ENCODE measurements at regions not wholly inside any gene's neighbourhood (a gene's known extent, or its start where the extent isn't known, plus 50 kb on each side); places are given as distances from the start of the nearest gene placed in this dataset.

DNA sequence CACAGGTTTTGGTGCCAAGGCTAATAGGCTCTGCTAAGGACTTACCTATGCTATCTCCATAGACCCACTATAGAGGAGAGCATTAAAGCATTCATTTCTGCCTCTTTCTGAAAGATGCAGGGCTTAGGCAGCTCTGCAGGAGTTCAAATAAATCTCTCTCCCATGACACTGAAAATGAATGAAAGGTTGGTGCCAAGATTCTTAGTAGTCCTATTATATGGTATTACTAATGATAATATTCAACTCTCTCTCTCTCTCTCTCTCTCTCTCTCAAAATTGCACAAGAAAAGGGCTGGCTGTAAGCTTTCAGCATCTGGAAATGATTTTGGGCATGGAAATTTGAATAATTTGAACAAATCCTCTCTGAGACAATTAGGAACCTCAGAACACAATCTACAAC, 433.7 kb downstream of the MBD2 start:
- no TSS peak for BruUV-seq (replicated peaks)
- intact Hi-C loops (cut with micrococcal nuclease; ENCODE audit: unreplicated experiment): no loop called here
- POLR2A ChIA-PET: no interaction called here
- H4K20me1 ChIP-seq (ENCODE audit: insufficient read depth, low read length): no peaks in the 10 kb centered on the region
- H3K27ac ChIP-seq (ENCODE audit: extremely low read length, insufficient read depth, low read length): no peak overlapping the region
- no peak overlapping the region for H3K4me3 ChIP-seq (replicated peaks in 1 of 3; ENCODE audit: insufficient read depth in 1 of 3, low read depth in 2 of 3, low read length in 3 of 3)
- CTCF ChIA-PET (ENCODE audit: low intra/inter-chr PET ratio, low total read pairs): no interaction called here
- H3K9me3 ChIP-seq (ENCODE audit: low read length): peaks cover 5% of the 10 kb centered on the region; the same call in 1 of the 2 replicates
- H3K27me3 ChIP-seq (ENCODE audit: control insufficient read depth in 1 of 2, insufficient read depth in 2 of 2, low read length in 2 of 2): no peaks in the 10 kb centered on the region
- no peak overlapping the region for H3K9ac ChIP-seq (ENCODE audit: insufficient read depth, low read depth, low read length)
- in situ Hi-C loops (cut with HindIII; ENCODE audit: extremely low pct_ligation_motif_present, low pct_unique_long_range_greater_than_20kb): no loop called here
- FAIRE-seq (no peak), ATAC-seq (no peak), DNase-seq (ENCODE audit: low spot score) (no peak)
- no peaks in the 10 kb centered on the region for H3K79me2 ChIP-seq (ENCODE audit: insufficient read depth, low read length)
- H3K4me1 ChIP-seq (ENCODE audit: insufficient read depth, low read length): no peaks in the 10 kb centered on the region
- TF ChIP-seq, protein P1, sequence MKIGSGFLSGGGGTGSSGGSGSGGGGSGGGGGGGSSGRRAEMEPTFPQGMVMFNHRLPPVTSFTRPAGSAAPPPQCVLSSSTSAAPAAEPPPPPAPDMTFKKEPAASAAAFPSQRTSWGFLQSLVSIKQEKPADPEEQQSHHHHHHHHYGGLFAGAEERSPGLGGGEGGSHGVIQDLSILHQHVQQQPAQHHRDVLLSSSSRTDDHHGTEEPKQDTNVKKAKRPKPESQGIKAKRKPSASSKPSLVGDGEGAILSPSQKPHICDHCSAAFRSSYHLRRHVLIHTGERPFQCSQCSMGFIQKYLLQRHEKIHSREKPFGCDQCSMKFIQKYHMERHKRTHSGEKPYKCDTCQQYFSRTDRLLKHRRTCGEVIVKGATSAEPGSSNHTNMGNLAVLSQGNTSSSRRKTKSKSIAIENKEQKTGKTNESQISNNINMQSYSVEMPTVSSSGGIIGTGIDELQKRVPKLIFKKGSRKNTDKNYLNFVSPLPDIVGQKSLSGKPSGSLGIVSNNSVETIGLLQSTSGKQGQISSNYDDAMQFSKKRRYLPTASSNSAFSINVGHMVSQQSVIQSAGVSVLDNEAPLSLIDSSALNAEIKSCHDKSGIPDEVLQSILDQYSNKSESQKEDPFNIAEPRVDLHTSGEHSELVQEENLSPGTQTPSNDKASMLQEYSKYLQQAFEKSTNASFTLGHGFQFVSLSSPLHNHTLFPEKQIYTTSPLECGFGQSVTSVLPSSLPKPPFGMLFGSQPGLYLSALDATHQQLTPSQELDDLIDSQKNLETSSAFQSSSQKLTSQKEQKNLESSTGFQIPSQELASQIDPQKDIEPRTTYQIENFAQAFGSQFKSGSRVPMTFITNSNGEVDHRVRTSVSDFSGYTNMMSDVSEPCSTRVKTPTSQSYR (CRISPR knock-in tag; IDR thresholded peaks at IDR 0.05; ENCODE audit: borderline replicate concordance): no peak
- TF ChIP-seq ZSCAN29 (CRISPR knock-in tag; conservative IDR thresholded peaks at IDR 0.05) (no peak), GATAD2A (CRISPR knock-in tag; IDR thresholded peaks at IDR 0.05) (no peak)
- no peak overlapping the region for H2AFZ ChIP-seq (ENCODE audit: low read length)
- H3K36me3 ChIP-seq (replicated peaks in 1 of 2; ENCODE audit: control insufficient read depth in 1 of 2, insufficient read depth in 2 of 2, low read length in 2 of 2): no peaks in the 10 kb centered on the region
- H3K4me2 ChIP-seq (ENCODE audit: low read depth, low read length): no peak overlapping the region

DNA sequence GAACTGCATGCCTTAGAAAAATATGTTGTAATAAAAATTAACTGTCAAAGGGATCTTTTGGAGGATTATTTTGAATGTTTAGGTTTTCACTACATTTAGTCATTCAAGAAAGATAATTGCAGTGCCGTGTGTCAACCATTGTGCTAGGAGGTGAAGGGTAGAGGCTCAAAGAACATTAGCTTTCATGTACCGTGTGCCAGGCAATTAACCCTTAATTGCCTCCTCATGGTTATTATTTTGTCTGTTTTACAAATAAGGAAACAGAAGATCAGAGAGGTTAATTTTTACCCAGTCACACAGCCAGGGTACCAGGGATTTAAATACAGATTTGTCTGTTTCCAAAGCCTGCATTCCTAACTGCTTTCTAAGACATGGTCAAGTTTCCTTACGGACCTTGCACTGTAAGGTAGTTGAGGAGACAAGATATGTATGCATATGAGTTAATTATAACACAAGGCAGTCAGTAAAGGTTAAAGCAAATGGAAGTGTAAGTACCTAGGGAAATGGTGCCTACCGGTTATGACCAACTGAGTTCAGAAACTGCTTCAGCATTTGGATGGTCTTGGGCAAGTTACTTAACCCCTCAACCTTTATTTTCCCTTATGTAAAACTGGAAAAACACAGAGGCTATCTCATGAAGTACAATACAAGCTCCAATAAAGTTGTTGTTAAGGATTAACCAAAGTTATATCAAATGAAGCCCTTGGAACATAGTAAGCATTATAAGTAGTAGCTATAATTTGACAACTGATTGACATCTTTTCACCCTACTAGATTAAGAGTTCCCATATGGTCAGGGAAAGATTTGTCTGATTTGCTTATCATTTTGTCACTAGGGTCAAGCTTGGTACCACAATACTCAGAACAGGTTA, 434.9 kb downstream of the MBD2 start:
- in situ Hi-C loops (cut with HindIII; ENCODE audit: extremely low pct_ligation_motif_present, low pct_unique_long_range_greater_than_20kb) (no loop called here), intact Hi-C loops (cut with micrococcal nuclease; ENCODE audit: unreplicated experiment) (no loop called here)
- WGBS (ENCODE audit: low lambda C conversion rate): 0% methylated on average over 4 of the region's 4 CpGs
- TF ChIP-seq GZF1 (CRISPR knock-in tag; IDR thresholded peaks at IDR 0.05): no peak
- Histone ChIP-seq H3K9ac (ENCODE audit: insufficient read depth, low read depth, low read length) (no peak overlapping the region), H3K4me1 (ENCODE audit: insufficient read depth, low read length) (no peaks in the 10 kb centered on the region), H3K79me2 (ENCODE audit: insufficient read depth, low read length) (no peaks in the 10 kb centered on the region), H4K20me1 (ENCODE audit: insufficient read depth, low read length) (no peaks in the 10 kb centered on the region), H3K4me2 (ENCODE audit: low read depth, low read length) (no peak overlapping the region), H3K9me3 (ENCODE audit: low read length) (peaks cover 5% of the 10 kb centered on the region; the same call in 1 of the 2 replicates), H3K27ac (ENCODE audit: extremely low read length, insufficient read depth, low read length) (no peak overlapping the region), H2AFZ (ENCODE audit: low read length) (no peak overlapping the region), H3K36me3 (replicated peaks in 1 of 2; ENCODE audit: control insufficient read depth in 1 of 2, insufficient read depth in 2 of 2, low read length in 2 of 2) (no peaks in the 10 kb centered on the region), H3K4me3 (replicated peaks in 1 of 3; ENCODE audit: insufficient read depth in 1 of 3, low read depth in 2 of 3, low read length in 3 of 3) (no peak overlapping the region), H3K27me3 (ENCODE audit: control insufficient read depth in 1 of 2, insufficient read depth in 2 of 2, low read length in 2 of 2) (no peaks in the 10 kb centered on the region)
- BruUV-seq (replicated peaks): no TSS peak
- ATAC-seq (no peak), FAIRE-seq (no peak), DNase-seq (ENCODE audit: low spot score) (no peak)
- ChIA-PET POLR2A (no interaction called here), CTCF (ENCODE audit: low intra/inter-chr PET ratio, low total read pairs) (no interaction called here)

Measured in HepG2 (cell line).